HK-2 (cell line): ENCODE measurements at regions not wholly inside any gene's neighbourhood (a gene's known extent, or its start where the extent isn't known, plus 50 kb on each side); places are given as distances from the start of the nearest gene placed in this dataset.

ENCODE experiments used
- DNase-seq: peaks from one replicate; pipeline ENCODE4 v3.0.0-alpha.2; 2018; ENCODE audit not compliant: unreplicated experiment

- no peak for DNase-seq
These were observed 147.5 kb downstream of the ACKR3 start for GRCh38 chr2:236717120-236717519.

- DNase-seq = no peak
These were observed 148.1 kb downstream of the ACKR3 start for GRCh38 chr2:236717729-236718128.

DNA sequence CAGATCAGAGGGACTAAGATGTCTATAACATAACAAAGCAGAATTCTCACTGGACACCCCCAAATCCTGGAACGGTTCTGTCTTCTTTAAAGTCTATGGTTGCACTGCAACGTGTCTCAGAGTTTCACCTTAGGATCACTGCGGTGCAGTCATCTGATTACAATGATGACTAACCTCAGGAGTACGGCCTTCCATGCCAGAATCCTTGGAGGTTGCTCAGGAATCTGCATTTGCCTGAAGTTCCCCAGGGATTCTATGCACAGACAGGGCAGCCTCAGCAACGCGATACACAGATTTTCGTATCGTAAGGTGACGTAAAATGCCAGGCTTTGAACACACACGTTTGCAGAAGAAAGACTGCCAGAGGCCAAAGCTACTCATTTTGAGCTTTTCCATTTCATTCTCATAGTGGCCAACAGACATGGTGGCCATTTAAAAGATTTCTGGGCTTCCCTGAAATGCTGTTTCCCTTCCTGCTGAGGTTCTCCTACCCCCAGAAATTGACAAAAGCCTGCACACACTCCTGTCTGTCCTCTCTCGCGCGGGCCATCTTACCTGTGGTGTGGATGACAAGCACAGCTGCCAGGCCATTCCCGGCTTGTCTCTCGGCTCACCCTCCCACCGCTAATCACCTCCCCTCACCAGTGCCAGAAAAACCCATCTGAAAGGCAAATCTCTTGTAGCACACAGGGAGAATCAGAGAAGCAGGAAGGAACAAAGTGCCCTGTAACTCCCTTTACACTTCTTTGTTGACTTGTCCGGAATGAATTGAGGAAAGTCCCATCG is 148.8 kb downstream of the ACKR3 start:
- no peak for DNase-seq

DNA sequence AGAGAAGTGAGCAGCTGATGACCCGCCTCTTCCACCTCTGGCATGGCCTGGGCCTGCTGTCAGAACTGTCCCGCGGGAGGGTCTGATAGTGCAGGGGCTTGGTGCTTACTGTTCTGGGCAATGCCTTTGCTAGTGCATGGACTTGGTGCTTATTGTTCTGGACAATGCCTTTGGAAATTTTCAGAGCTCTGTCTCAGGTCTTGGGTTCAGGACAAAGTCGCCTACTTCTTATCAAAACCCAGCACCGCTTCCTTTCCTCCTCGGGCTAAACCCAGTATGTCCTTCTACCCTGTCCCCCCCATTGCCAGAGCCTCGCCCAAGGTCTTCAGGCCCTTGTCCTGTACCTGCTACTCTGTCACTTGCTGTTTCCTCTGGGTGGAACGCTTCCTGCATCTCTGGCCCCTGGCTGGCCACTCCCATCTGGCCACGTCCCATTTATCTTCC is 149.6 kb downstream of the ACKR3 start:
- DNase-seq = no peak

DNA sequence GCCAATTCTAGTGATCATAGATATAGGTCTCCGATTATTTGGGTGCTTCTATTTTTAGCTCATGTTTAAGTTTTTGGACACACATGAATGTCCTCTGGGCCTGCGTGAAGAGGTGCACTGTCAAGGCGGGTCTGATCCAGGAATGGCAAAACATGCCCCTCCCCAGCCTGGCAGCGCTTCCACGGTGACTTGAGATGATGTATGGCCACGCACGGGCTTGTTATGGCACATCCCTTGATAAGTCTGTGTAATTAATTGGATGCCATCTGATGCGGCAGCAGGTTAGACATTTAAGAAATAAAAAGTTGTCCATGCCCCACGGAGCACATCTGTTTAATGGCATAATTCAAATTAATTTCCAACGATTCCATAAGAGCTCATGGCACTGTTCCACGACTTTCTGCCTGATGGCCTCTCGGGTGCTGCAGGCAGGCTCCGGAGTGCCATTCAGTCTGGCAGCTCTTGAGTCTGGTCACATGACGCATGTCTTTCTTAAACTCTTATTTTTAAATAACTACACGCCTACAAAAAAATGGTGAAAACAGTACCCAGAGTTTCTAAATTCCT is 151.4 kb downstream of the ACKR3 start:
- no peak for DNase-seq

DNA sequence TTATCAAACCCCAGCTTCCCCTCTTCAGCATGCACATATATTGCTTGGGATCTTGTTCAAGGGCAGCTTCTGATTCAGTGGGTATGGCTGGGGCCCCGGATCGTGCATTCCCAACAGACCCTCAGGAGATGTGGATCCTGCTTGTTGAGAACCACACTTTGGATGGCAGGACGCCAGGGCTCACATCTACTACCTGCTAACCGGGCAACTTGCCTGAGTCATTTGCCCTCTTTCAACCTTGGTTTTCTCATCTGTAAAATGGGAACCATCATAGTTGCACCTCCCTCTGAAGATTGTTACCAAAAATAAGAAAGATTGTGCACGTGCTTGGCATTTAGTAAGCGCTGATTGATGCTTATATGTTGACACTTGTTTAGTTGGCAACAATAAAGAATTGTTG is 154.6 kb downstream of the ACKR3 start:
- no peak for DNase-seq

DNA sequence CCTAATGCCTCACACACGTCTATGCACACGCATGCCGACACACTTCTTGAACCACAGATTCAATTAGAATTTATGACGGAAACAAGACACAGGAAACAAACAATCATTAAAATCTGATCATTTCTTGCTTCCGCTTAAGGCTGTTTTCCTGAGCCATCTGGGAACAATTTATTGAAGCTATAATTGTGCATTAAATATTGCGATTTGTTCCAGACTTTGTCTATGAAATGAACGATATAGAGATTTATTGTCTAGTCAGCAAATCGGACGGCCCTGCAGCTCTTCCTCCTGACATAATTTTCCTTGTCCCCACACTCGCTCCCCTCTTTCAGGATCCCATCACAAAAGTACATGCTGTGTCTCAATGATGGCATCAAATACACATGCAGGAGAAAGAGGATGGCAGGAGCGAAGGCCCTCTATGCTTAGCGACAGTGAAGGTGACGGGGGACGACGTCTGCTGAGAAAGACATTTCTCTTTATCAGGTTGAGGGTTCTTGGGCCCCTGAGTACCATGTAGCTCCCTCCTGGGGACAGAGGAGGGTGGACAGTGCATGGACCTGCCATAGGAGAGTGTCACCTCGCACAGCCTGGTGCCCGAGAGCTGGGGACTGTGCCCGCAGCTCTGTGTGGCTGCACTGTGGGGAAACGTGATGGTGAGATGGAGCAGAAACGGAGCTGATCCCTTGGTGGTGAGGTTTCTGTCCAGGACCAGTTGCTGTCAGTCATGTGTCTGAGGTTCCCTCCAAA is 157.3 kb downstream of the ACKR3 start:
- no peak for DNase-seq

DNA sequence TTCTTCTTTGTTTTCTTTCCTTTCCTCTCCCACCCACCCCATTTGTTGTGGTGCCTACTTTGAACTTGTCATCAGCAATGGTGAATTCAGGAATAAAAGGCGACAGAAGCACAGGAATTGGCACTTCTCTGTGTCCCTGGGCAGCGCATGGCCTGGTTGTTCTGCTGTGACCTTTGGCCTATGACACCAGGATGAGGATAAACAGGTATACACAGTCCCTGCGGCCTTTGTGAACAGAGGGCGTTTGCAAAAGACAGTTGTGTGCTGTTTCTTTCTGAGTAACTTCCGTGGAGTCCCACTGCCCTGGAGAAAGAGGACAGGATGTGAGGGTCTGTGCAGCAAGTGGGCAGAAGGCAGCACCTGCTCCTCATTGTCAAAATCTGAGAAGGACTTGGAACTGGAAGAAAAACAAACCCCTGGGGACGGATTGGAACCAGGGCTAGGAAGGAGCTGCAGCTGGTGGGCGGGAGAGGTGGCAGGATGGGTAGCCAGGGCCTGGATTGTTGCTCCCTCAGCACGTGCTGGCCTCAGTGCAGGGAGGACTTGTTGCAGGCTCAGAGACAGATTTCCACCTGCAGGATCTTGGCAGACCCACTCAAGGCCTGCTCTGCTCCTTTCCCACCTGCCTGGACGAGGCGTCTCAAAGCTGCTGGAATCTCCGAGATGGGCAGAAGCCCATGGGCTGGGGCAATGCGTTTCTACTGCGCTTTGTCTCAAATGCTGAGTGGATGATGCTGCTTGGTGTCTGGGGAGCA is 159.5 kb downstream of the ACKR3 start:
- DNase-seq = no peak

DNA sequence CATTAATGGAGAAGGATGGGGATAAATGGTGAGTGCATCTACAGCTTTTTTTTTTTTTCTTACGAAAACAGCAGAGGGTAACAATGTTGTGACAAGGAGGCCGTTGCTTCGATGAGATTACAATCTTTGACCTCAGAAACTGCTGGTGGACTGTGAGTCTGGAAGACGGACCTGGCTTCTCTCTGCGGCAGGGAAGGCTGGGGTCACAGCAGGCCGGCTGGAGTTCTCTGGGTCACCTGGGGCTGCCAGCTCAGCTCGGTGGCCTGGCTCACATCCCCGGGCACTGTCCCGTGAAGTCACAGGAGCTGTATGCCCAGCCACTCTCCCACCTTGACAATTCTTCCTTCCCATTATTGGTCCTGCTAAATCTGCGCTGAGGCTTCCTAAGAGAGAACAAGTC is 160.8 kb downstream of the ACKR3 start:
- DNase-seq = no peak

GRCh38 chr2:236731767-236732580 is 162.3 kb downstream of the ACKR3 start:
- no peak for DNase-seq

DNA sequence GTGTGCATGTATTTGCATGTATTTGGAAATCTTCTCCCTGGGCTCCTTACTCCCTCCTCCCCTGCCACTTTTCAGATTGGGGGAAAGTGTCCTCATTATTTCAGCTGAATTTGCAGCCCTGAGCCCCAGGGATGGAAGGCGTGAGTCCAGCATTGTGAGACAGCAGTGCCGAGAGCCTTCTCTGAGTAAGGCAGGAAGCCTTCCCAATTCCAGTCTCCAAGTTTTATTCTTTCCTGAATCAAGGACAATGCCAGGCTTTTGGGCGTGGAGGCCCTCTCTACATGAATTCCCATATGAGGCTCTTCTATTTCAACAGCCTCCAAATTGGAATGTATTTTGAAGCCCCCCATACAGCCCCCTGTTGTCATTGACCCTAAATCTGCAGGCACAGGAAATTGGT is 163.5 kb downstream of the ACKR3 start:
- DNase-seq = no peak

DNA sequence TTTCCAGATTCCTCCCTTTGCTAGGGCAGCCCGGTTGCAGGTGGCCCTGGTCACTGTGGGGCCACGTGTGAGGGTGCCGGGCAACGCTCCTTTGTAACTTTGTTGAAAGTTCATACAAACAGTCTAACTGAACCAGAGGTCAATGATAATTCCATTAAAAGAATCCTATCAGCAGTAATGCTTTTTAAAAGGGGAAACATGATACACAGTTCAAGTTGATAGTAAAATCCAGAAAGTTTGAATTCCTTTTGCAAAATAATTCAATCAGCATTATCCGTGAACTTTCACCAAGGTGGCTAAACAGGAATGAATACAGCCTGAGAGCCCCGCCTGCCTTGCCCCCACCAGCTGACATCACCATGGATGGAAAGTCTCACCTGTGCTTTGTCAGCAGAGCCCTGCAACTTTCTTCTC is 166.2 kb downstream of the ACKR3 start:
- no peak for DNase-seq

DNA sequence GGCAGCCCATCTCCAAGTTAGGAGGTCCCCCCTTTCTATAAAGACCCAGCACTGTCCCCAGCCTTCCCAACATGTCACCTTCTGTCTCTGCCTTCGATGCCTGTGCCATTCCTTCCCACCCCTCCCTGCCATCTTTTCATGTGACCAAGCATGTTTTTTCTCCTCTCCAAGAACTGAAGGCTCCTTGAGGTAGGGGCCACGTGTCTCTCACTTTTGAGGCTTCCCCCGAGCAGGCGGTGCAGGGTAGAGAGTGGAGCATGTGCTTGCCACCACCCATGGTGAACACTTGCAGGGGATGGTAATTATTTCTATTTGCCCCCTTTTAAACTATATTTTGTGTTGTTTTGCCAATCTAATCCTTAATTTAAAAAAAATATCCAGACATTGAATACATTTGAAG is 168.4 kb downstream of the ACKR3 start:
- no peak for DNase-seq

- no peak for DNase-seq
These were observed 169.3 kb downstream of the ACKR3 start for GRCh38 chr2:236738896-236739295.

DNA sequence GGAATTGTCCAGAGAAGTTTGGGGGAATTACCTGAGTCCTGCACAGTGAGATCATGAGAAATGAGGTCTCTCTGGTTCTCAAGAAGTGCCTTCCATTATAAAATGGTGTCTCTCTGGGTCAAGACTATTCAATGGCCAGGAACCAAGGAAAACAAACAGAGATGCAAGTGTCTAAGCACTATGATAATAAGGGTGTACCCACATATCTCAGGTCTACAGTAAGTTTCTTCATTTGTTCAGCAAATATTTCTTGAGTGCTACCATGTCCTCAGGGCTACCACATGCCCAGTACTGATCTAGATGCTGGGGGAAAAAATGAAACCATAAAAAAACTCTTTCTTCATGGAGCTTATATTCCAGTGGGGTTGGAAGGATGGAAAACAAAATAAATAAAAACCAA is 170.0 kb downstream of the ACKR3 start:
- no peak for DNase-seq

GRCh38 chr2:236740506-236740905 is 170.9 kb downstream of the ACKR3 start:
- no peak for DNase-seq

DNA sequence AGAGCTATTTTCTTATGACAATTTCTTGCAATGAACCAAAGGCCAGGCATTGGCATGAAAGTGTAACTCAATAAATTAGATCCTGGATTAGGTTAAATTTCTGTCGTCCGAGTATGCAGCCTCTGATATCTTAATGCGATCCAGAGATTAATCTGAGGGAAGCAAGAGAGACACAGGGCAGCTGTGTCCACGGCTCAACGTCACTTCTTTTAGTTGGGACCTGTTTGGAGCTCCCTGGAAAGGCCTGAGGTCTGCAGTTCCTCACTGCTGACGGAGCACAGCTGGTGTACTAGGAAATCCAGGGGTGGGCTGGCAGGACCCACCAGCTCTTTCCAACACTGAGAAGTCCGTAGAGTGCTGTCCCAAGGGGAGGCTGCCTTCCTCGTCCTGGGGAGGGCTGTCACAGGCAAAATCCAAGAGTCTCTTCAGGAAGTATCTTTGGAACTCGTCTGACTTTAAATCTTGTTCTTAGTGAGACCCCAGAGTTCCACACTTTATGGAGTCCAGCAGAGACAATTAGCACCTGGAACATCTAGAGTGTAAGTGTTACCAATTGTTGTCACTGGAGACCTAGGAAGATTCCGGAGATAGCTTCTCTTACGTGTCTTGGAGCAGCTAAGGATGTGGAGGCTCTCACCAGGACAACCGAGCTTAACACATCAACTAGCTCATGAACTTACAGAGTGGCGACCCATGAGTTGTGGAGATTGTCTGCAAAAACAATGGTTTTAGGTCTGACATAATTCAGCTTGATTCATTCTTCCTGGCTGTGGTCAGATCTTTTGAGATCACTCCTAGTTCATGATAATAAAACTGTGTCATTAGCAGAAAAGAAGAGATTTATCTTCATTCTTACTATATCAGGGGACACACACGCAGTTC is 173.7 kb downstream of the ACKR3 start:
- no peak for DNase-seq

DNA sequence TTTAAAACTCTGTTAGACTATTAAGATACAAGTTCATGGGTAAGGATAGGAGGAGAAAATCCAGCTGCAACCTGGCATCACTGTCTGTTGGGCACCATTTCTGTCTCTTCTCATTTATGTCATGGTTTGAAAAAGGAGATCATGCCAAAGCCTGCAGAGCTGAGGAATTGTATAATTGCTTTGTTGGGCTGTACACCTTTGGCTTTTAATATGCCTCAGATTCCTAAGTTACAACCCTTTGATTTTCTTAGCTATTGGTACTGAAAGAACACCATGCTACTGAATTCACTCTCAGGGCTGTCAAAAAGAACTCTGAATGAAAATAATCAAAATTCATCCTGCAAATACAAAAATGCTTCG is 174.3 kb downstream of the ACKR3 start:
- no peak for DNase-seq

DNA sequence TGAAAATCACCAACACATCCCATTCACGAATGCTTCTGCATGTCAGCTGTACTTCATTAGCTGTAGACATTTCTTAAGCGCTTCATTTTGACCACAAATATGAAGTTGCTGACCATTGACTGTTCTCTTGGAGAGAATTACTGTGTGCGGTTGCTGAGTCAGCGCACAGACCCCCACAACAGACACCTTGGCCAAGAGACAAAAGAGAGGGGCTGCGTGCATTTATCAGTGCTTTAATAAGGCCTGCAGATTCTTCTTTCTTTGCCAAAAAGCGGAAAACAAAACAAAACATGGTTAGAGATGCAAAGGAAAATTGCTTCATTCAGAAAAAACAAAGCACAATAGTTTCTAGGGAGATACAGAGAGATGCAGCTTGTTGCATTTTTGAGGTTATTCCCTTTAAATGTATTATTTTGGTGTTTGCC is 174.7 kb downstream of the ACKR3 start:
- no peak for DNase-seq

DNA sequence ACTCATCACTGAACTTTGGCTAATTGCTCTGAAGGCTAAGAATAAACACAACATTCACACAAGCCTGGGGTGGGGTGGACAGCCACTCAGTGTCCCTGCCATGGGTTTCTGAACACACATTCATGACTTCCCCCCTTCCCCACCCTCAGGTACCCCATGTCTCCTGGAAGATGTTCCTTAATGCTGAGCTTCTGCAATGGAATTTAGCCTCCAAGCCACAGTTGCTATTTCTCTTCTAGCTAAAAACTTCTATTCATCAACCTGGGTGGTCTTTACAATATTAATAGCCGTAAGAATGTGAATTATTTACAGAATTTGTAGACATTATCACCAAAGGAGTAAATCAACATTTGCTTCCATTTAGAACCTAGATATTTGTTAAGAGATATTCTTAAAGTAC is 175.1 kb downstream of the ACKR3 start:
- DNase-seq = no peak
